ENCODE measurements at regions not wholly inside any gene's neighbourhood (a gene's known extent, or its start where the extent isn't known, plus 50 kb on each side); places are given as distances from the start of the nearest gene placed in this dataset.

GRCh38 chr5:56467176-56467717 is 234.1 kb upstream of the ANKRD55 start:
- Histone ChIP-seq H3K27ac (replicated peaks) (no peak overlapping the region), H3K4me3 (replicated peaks; ENCODE audit: insufficient read depth, low read length) (no peak overlapping the region)

GRCh38 chr5:56466136-56466816 is 233.1 kb upstream of the ANKRD55 start:
- TF ChIP-seq SPI1 (IDR thresholded peaks at IDR 0.05; ENCODE audit: borderline replicate concordance, low read depth) (no peak), POLR2AphosphoS5 (IDR thresholded peaks at IDR 0.05; ENCODE audit: low read depth) (no peak), CTCF (IDR thresholded peaks at IDR 0.05; ENCODE audit: insufficient read depth, low read length) (no peak), GABPA (IDR thresholded peaks at IDR 0.05; ENCODE audit: low read depth) (no peak), REST (IDR thresholded peaks at IDR 0.05; ENCODE audit: insufficient replicate concordance, low read depth) (no peak)
- peak in 1 of 2 experiments; percentile 2 for DNase-seq (ENCODE audit: low read depth in 1 of 2, low spot score in 1 of 2)
- no peak overlapping the region for H3K27ac ChIP-seq (replicated peaks)

More at GRCh38 chr5:56467176-56467717, 234.1 kb upstream of the ANKRD55 start:
- DNase-seq (ENCODE audit: low read depth in 1 of 2, low spot score in 1 of 2), result no peak
- H3K27me3 ChIP-seq (ENCODE audit: insufficient read depth, poor library complexity, severe bottlenecking), result no peaks in the 10 kb centered on the region
- TF ChIP-seq SPI1 (IDR thresholded peaks at IDR 0.05; ENCODE audit: borderline replicate concordance, low read depth) (no peak), CTCF (IDR thresholded peaks at IDR 0.05; ENCODE audit: insufficient read depth, low read length) (no peak)

GRCh38 chr5:56465769-56466135 is 232.6 kb upstream of the ANKRD55 start:
- Histone ChIP-seq H3K4me3 (replicated peaks; ENCODE audit: insufficient read depth, low read length) (no peak overlapping the region), H3K27ac (replicated peaks) (no peak overlapping the region), H3K27me3 (ENCODE audit: insufficient read depth, poor library complexity, severe bottlenecking) (no peaks in the 10 kb centered on the region)
- no peak for TF ChIP-seq CTCF (IDR thresholded peaks at IDR 0.05; ENCODE audit: insufficient read depth, low read length)
- TF ChIP-seq SPI1 (IDR thresholded peaks at IDR 0.05; ENCODE audit: borderline replicate concordance, low read depth), result no peak
- TF ChIP-seq POLR2AphosphoS5 (IDR thresholded peaks at IDR 0.05; ENCODE audit: low read depth), result no peak
- TF ChIP-seq GABPA (IDR thresholded peaks at IDR 0.05; ENCODE audit: low read depth), result no peak
- TF ChIP-seq REST (IDR thresholded peaks at IDR 0.05; ENCODE audit: insufficient replicate concordance, low read depth), result no peak
- DNase-seq (ENCODE audit: low read depth in 1 of 2, low spot score in 1 of 2), result no peak

More at GRCh38 chr5:56466136-56466816, 233.1 kb upstream of the ANKRD55 start:
- Histone ChIP-seq H3K4me3 (replicated peaks; ENCODE audit: insufficient read depth, low read length) (no peak overlapping the region), H3K27me3 (ENCODE audit: insufficient read depth, poor library complexity, severe bottlenecking) (no peaks in the 10 kb centered on the region)

Measured in HL-60 (cell line).